Breast epithelium (tissue), 4 donors: ENCODE measurements at regions not wholly inside any gene's neighbourhood (a gene's known extent, or its start where the extent isn't known, plus 50 kb on each side); places are given as distances from the start of the nearest gene placed in this dataset.

ENCODE experiments used
- DNase-seq, 2 donors: peaks; one replicate each; pipeline ENCODE4 v3.0.0-alpha.2; 2019; ENCODE audit warnings: low spot score in 2 of 2
- H3K27ac ChIP-seq, 2 donors: fragments of 200-600 bp; sonication (generic) in 1 of 2; one replicate each; pipeline ENCODE4 v1.5.1; 2016 to 2019; ENCODE audit warnings: mild to moderate bottlenecking in 1 of 2
- H3K27me3 ChIP-seq, 2 donors: fragments of 200-600 bp; sonication (generic) in 1 of 2; one replicate each; pipeline versions ENCODE4 v1.5.1 to v1.6.0; 2017 to 2019; ENCODE audit warnings: control low read depth in 1 of 2, mild to moderate bottlenecking in 1 of 2
- H3K36me3 ChIP-seq: fragments of 200-600 bp; one replicate; pipeline ENCODE4 v1.5.1; 2019
- H3K4me1 ChIP-seq, 2 donors: fragments of 200-600 bp; sonication (generic); one replicate each; pipeline ENCODE4 v1.5.1; 2016 to 2019; ENCODE audit warnings: control low read depth in 1 of 2
- H3K4me3 ChIP-seq, 3 donors: fragments of 200-600 bp; sonication (generic); 1 replicate in 2 of 3; 2 replicates in 1 of 3; pipeline ENCODE4 v1.5.1; 2016 to 2019; ENCODE audit warnings: mild to moderate bottlenecking in 3 of 3, moderate library complexity in 2 of 3
- H3K9me3 ChIP-seq, 2 donors: fragments of 200-600 bp; sonication (generic) in 1 of 2; one replicate each; pipeline ENCODE4 v1.5.1; 2016 to 2019; ENCODE audit warnings: control low read depth in 1 of 2
- CTCF ChIP-seq, 3 donors: fragments of 450-650 bp; IDR thresholded peaks; one replicate each; pipeline ENCODE4 v1.5.1; 2016 to 2017; ENCODE audit warnings: antibody characterized with exemption in 3 of 3, mild to moderate bottlenecking in 3 of 3, moderate library complexity in 3 of 3
- POLR2A ChIP-seq: fragments of 450-650 bp; IDR thresholded peaks from one replicate; pipeline ENCODE4 v1.6.1; 2016; ENCODE audit warnings: antibody characterized with exemption, mild to moderate bottlenecking, moderate library complexity
- POLR2AphosphoS5 ChIP-seq, 3 donors: sonication (generic); formaldehyde crosslinking; IDR thresholded peaks; one replicate each; pipeline ENCODE4 v1.6.1; 2017; ENCODE audit warnings: antibody characterized with exemption in 3 of 3
- intact Hi-C: fragments of 100-400 bp; cut with DNase I; formaldehyde crosslinking; loops from one replicate; pipeline ENCODE4 v1.15.1; 2023; ENCODE audit warnings: low total_unique reads

- H3K4me3 ChIP-seq, result no peak overlapping the region
- peaks cover 0 to 5% of the 10 kb centered on the region in 2 donors for H3K9me3 ChIP-seq
- DNase-seq, result no peak
- H3K36me3 ChIP-seq, result no peaks in the 10 kb centered on the region
- H3K4me1 ChIP-seq, result no peaks in the 10 kb centered on the region
- TF ChIP-seq CTCF (IDR thresholded peaks at IDR 0.05), result no peak
- no peak for TF ChIP-seq POLR2A
- no peak for TF ChIP-seq POLR2AphosphoS5 (IDR thresholded peaks at IDR 0.05)
- intact Hi-C loops, result loop anchor here (10.0 kb wide), 1 partner anchor 1094 kb away; no protein-coding TSS in a partner anchor
- no peaks in the 10 kb centered on the region for H3K27me3 ChIP-seq
- no peak overlapping the region for H3K27ac ChIP-seq
These were observed 762.1 kb upstream of the TYRP1 start for GRCh38 chr9:11931109-11931508.

GRCh38 chr9:11931751-11932150, 761.4 kb upstream of the TYRP1 start:
- no peaks in the 10 kb centered on the region for H3K36me3 ChIP-seq
- H3K9me3 ChIP-seq, result peaks cover 0 to 5% of the 10 kb centered on the region in 2 donors
- intact Hi-C loops, result loop anchor here (10.0 kb wide), 1 partner anchor 1093 kb away; no protein-coding TSS in a partner anchor
- no peak for DNase-seq
- no peaks in the 10 kb centered on the region for H3K4me1 ChIP-seq
- no peak for TF ChIP-seq CTCF (IDR thresholded peaks at IDR 0.05)
- no peak overlapping the region for H3K4me3 ChIP-seq
- no peaks in the 10 kb centered on the region for H3K27me3 ChIP-seq
- no peak overlapping the region for H3K27ac ChIP-seq

- intact Hi-C loops, result loop anchor here (10.0 kb wide), 1 partner anchor 1091 kb away; no protein-coding TSS in a partner anchor
- Histone ChIP-seq H3K4me1 (no peaks in the 10 kb centered on the region), H3K27ac (no peak overlapping the region), H3K36me3 (no peaks in the 10 kb centered on the region), H3K4me3 (no peak overlapping the region), H3K27me3 (no peaks in the 10 kb centered on the region), H3K9me3 (peaks cover 0 to 2% of the 10 kb centered on the region in 2 donors)
- DNase-seq, result no peak
- TF ChIP-seq POLR2AphosphoS5 (IDR thresholded peaks at IDR 0.05) (no peak), CTCF (IDR thresholded peaks at IDR 0.05) (no peak), POLR2A (no peak)
These were observed 759.3 kb upstream of the TYRP1 start for GRCh38 chr9:11933926-11934325.

GRCh38 chr9:11946531-11946930, 746.7 kb upstream of the TYRP1 start:
- no peak for TF ChIP-seq POLR2AphosphoS5 (IDR thresholded peaks at IDR 0.05)
- no peak for TF ChIP-seq POLR2A
- TF ChIP-seq CTCF (IDR thresholded peaks at IDR 0.05), result no peak
- Histone ChIP-seq H3K27me3 (no peaks in the 10 kb centered on the region), H3K9me3 (no peaks in the 10 kb centered on the region), H3K4me3 (no peak overlapping the region), H3K36me3 (no peaks in the 10 kb centered on the region), H3K4me1 (no peaks in the 10 kb centered on the region), H3K27ac (no peak overlapping the region)
- no peak for DNase-seq
- intact Hi-C loops, result no loop called here

- no peak for TF ChIP-seq POLR2AphosphoS5 (IDR thresholded peaks at IDR 0.05)
- TF ChIP-seq POLR2A, result no peak
- no peak for TF ChIP-seq CTCF (IDR thresholded peaks at IDR 0.05)
These were observed 730.9 kb upstream of the TYRP1 start for GRCh38 chr9:11962327-11962726.

More at GRCh38 chr9:11962327-11962726, 730.9 kb upstream of the TYRP1 start:
- Histone ChIP-seq H3K36me3 (no peaks in the 10 kb centered on the region), H3K9me3 (peaks cover 6 to 9% of the 10 kb centered on the region in 2 donors), H3K4me1 (no peaks in the 10 kb centered on the region), H3K4me3 (no peak overlapping the region), H3K27me3 (no peaks in the 10 kb centered on the region), H3K27ac (no peak overlapping the region)
- intact Hi-C loops, result no loop called here
- DNase-seq, result no peak
